HepG2 (cell line): ENCODE measurements at regions not wholly inside any gene's neighbourhood (a gene's known extent, or its start where the extent isn't known, plus 50 kb on each side); places are given as distances from the start of the nearest gene placed in this dataset.

Source experiments
- ATAC-seq: fragments of 200-7000 bp; cut with Tn5 transposase; 3 replicates; pipeline ENCODE4 v1.9.1; 2020; ENCODE audit warnings: mild to moderate bottlenecking, moderate library complexity
- BruUV-seq: library from RNA; stranded (reverse); fragments of 400-500 nt; replicated peaks from 2 replicates; lab custom pipeline; 2021; lab: Mats Ljungman, UMichigan
- CTCF ChIA-PET: fragments of 300-600 bp; formaldehyde crosslinking; extraction: SDS; loops from one replicate; lab custom pipeline; 2021; ENCODE audit warnings: low total read pairs, inconsistent platforms, low intra/inter-chr PET ratio; lab: Yijun Ruan, JAX
- POLR2A ChIA-PET: fragments of 350-600 bp; sonication (Branson Sonifier 250); formaldehyde crosslinking; loops from one replicate; lab custom pipeline; 2020; ENCODE audit warnings: antibody characterized with exemption, inconsistent platforms; lab: Yijun Ruan, JAX
- DNase-seq: peaks from one replicate; pipeline ENCODE4 v3.0.0-alpha.2; 2015; ENCODE audit warnings: low spot score
- FAIRE-seq: peaks from 3 replicates; lab custom pipeline; 2011; peaks lifted over from hg19 to GRCh38; lab: Jason Lieb, UNC
- H2AFZ ChIP-seq: one replicate; pipeline ENCODE4 v1.6.1; 2011; ENCODE audit warnings: low read length, inconsistent platforms
- H3K27ac ChIP-seq: fragments of 300-600 bp; 3 replicates; pipeline ENCODE4 v1.8.0; 2011; ENCODE audit warnings: mixed run types, mild to moderate bottlenecking, mixed read lengths, low read length, inconsistent platforms; ENCODE audit not compliant: insufficient read depth; ENCODE audit errors: extremely low read length
- H3K27me3 ChIP-seq, 2 experiments: fragments of 200-600 bp in 1 of 2; 2 replicates in 1 of 2; 3 replicates in 1 of 2; pipeline versions ENCODE4 v1.6.0 to v1.8.0; 2011; ENCODE audit warnings: low read length in 2 of 2, mild to moderate bottlenecking in 2 of 2, moderate library complexity in 2 of 2, inconsistent platforms in 1 of 2; ENCODE audit not compliant: insufficient read depth in 2 of 2, control insufficient read depth in 1 of 2
- H3K36me3 ChIP-seq, 2 experiments: fragments of 200-600 bp in 1 of 2; replicated peaks in 1 of 2; 2 replicates in 1 of 2; 3 replicates in 1 of 2; pipeline versions ENCODE4 v1.5.1 to v1.8.0; 2011; ENCODE audit warnings: low read length in 2 of 2, inconsistent platforms in 1 of 2; ENCODE audit not compliant: insufficient read depth in 2 of 2, control insufficient read depth in 1 of 2
- H3K4me1 ChIP-seq: 2 replicates; pipeline ENCODE4 v1.5.1; 2012; ENCODE audit warnings: low read length, inconsistent platforms; ENCODE audit not compliant: insufficient read depth
- H3K4me2 ChIP-seq: 2 replicates; pipeline ENCODE4 v1.6.0; 2011; ENCODE audit warnings: low read depth, low read length, inconsistent platforms
- H3K4me3 ChIP-seq, 3 experiments: fragments of 200-600 bp in 1 of 3; sonication (generic), shearing (Covaris generic) in 1 of 3; replicated peaks in 1 of 3; 2 replicates each; pipeline ENCODE4 v1.5.1; 2011 to 2016; ENCODE audit warnings: low read length in 3 of 3, inconsistent platforms in 2 of 3, low read depth in 2 of 3, mild to moderate bottlenecking in 2 of 3, control low read depth in 1 of 3, mixed read lengths in 1 of 3; ENCODE audit not compliant: insufficient read depth in 1 of 3
- H3K79me2 ChIP-seq: one replicate; pipeline ENCODE4 v1.6.1; 2011; ENCODE audit warnings: low read length, inconsistent platforms; ENCODE audit not compliant: insufficient read depth
- H3K9ac ChIP-seq: 2 replicates; pipeline ENCODE4 v1.6.0; 2011; ENCODE audit warnings: mild to moderate bottlenecking, low read depth, low read length, inconsistent platforms; ENCODE audit not compliant: insufficient read depth
- H3K9me3 ChIP-seq: 2 replicates; pipeline ENCODE4 v1.5.1; 2012; ENCODE audit warnings: mild to moderate bottlenecking, low read length
- H4K20me1 ChIP-seq: 2 replicates; pipeline ENCODE4 v1.6.0; 2011; ENCODE audit warnings: inconsistent platforms, mild to moderate bottlenecking, low read length, moderate library complexity; ENCODE audit not compliant: insufficient read depth
- ARID2 ChIP-seq: sonication (generic); formaldehyde crosslinking; IDR thresholded peaks from 2 replicates; pipeline ENCODE4 v1.8.1; 2022; ENCODE audit warnings: mild to moderate bottlenecking, missing genetic modification reagents, borderline replicate concordance
- CSRNP1 ChIP-seq: sonication (generic); formaldehyde crosslinking; IDR thresholded peaks from 2 replicates; pipeline ENCODE4 v1.8.1; 2023; ENCODE audit warnings: mild to moderate bottlenecking, missing genetic modification reagents
- HNRNPLL ChIP-seq: fragments of 200-400 bp; formaldehyde crosslinking; IDR thresholded peaks from 2 replicates; pipeline ENCODE4 v1.6.1; 2017; ENCODE audit warnings: mild to moderate bottlenecking, low read depth, low read length; ENCODE audit not compliant: poor library complexity, severe bottlenecking
- MTF2 ChIP-seq: sonication (generic); formaldehyde crosslinking; IDR thresholded peaks from 2 replicates; pipeline ENCODE4 v1.5.0; 2020; ENCODE audit warnings: missing genetic modification reagents, borderline replicate concordance
- MXD1 ChIP-seq: sonication (generic); formaldehyde crosslinking; IDR thresholded peaks from 2 replicates; pipeline ENCODE4 v1.4.0; 2020; ENCODE audit warnings: mild to moderate bottlenecking, missing genetic modification reagents
- SMYD3 ChIP-seq: sonication (generic); formaldehyde crosslinking; IDR thresholded peaks from 2 replicates; pipeline ENCODE4 v1.8.1; 2023; ENCODE audit warnings: mild to moderate bottlenecking, missing genetic modification reagents
- SRY ChIP-seq: sonication (generic); formaldehyde crosslinking; IDR thresholded peaks from 2 replicates; pipeline ENCODE4 v1.8.0; 2022; ENCODE audit warnings: mild to moderate bottlenecking, missing genetic modification reagents
- ZNF20 ChIP-seq: sonication (generic); formaldehyde crosslinking; IDR thresholded peaks from 2 replicates; pipeline ENCODE4 v1.4.0; 2020; ENCODE audit warnings: mild to moderate bottlenecking, moderate library complexity, missing genetic modification reagents
- ZNF235 ChIP-seq: sonication (generic); formaldehyde crosslinking; IDR thresholded peaks from 2 replicates; pipeline ENCODE4 v1.8.1; 2023; ENCODE audit warnings: mild to moderate bottlenecking, missing genetic modification reagents, borderline replicate concordance
- ZNF274 ChIP-seq: sonication (generic); formaldehyde crosslinking; IDR thresholded peaks from 2 replicates; pipeline ENCODE4 v1.5.1; 2020; ENCODE audit warnings: mild to moderate bottlenecking, missing genetic modification reagents
- ZNF414 ChIP-seq: sonication (generic); formaldehyde crosslinking; IDR thresholded peaks from 2 replicates; pipeline ENCODE4 v1.5.0; 2020; ENCODE audit warnings: missing genetic modification reagents
- ZNF576 ChIP-seq: sonication (generic); formaldehyde crosslinking; IDR thresholded peaks from 2 replicates; pipeline ENCODE4 v1.4.0; 2020; ENCODE audit warnings: mild to moderate bottlenecking, missing genetic modification reagents
- ZNF772 ChIP-seq: sonication (generic); formaldehyde crosslinking; IDR thresholded peaks from 2 replicates; pipeline ENCODE4 v1.5.0; 2020; ENCODE audit warnings: mild to moderate bottlenecking, missing genetic modification reagents
- ZXDC ChIP-seq: sonication (generic); formaldehyde crosslinking; IDR thresholded peaks from 2 replicates; pipeline ENCODE4 v1.5.0; 2020; ENCODE audit warnings: mild to moderate bottlenecking, missing genetic modification reagents
- ZZZ3 ChIP-seq: sonication (generic); formaldehyde crosslinking; IDR thresholded peaks from 2 replicates; pipeline ENCODE4 v1.4.0; 2020; ENCODE audit warnings: missing genetic modification reagents, mild to moderate bottlenecking, borderline replicate concordance
- WGBS: methylation state at CpG from one replicate; pipeline ENCODE4 v1.1.6; 2017; ENCODE audit warnings: low lambda C conversion rate; 5-methylcytosine and 5-hydroxymethylcytosine counted together
- in situ Hi-C: cut with HindIII; loops from 2 replicates; pipeline ENCODE4 v1.10.0; 2017; ENCODE audit warnings: low pct_unique_long_range_greater_than_20kb; ENCODE audit not compliant: extremely low pct_ligation_motif_present
- intact Hi-C: fragments of 100-400 bp; cut with micrococcal nuclease; formaldehyde crosslinking; loops from one replicate; pipeline ENCODE4 v1.10.0; 2022; ENCODE audit not compliant: unreplicated experiment
- TF ChIP-seq, protein P1 (sequence below): sonication (generic); formaldehyde crosslinking; IDR thresholded peaks from 2 replicates; pipeline ENCODE4 v1.8.0; 2023; ENCODE audit warnings: mild to moderate bottlenecking, missing genetic modification reagents

DNA sequence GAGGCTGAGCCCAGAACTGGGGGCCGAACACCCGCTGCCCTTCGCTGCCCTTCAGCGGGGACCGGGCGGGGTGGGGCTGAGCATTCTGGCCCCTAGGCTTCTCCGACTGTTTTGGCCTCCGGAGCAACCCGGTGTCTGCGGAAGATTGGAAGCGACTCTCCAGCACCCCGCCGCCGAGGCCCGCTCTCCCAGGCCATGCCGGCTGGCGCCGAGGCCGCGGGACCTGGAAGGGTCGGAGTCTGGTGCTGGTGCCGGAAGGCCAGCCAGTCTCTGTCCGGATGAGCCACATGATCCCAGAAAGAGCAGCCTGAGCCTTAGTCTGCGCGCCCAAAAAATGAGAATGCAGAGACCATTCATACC is 272.0 kb downstream of the FOXD2 start:
- Histone ChIP-seq H4K20me1 (no peaks in the 10 kb centered on the region), H3K27ac (no peak overlapping the region), H3K4me2 (peak overlapping the region; percentile 78), H2AFZ (no peak overlapping the region), H3K79me2 (no peaks in the 10 kb centered on the region), H3K4me3 (peak overlapping the region; percentile 34 to 73 (median 43)), H3K9me3 (no peaks in the 10 kb centered on the region), H3K9ac (no peak overlapping the region), H3K27me3 (peaks cover 14 to 61% of the 10 kb centered on the region in 2 experiments), H3K4me1 (peaks cover 20% of the 10 kb centered on the region), H3K36me3 (no peaks in the 10 kb centered on the region)
- intact Hi-C loops, result loop anchor here (1.0 kb wide), 2 partner anchors 260 to 273 kb away; no protein-coding TSS in a partner anchor
- CTCF ChIA-PET, result interaction anchor here (0.7 to 2.5 kb wide), 4 partner anchors 17 to 273 kb away, joined by 3 to 34 read pairs (median 3); partner anchors contain the start of gene FOXD2
- 27% methylated on average over 3 of the region's 25 CpGs for WGBS
- ATAC-seq (peak; percentile 56), FAIRE-seq (no peak), DNase-seq (no peak)
- in situ Hi-C loops, result loop anchor here (5.0 to 25.0 kb wide), 3 partner anchors 183 to 523 kb away; partner anchors contain the start of gene PDZK1IP1
- POLR2A ChIA-PET, result interaction anchor here (1.1 kb wide), 1 partner anchor 272 kb away, joined by 4 read pairs; the partner anchor contains the start of gene FOXD2
- no TSS peak for BruUV-seq
- TF ChIP-seq ZXDC (CRISPR knock-in tag) (0 out of 2 replicates have a peak, but pooled peaks have one; percentile 43), ZNF772 (CRISPR knock-in tag) (0 out of 2 replicates have a peak, but pooled peaks have one; percentile 9), ZZZ3 (CRISPR knock-in tag) (no peak), SRY (CRISPR knock-in tag) (0 out of 2 replicates have a peak, but pooled peaks have one; percentile 51), MTF2 (CRISPR knock-in tag) (0 out of 2 replicates have a peak, but pooled peaks have one; percentile 83), MXD1 (CRISPR knock-in tag) (peak; percentile 16; the same call in 1 of the 2 replicates), ZNF274 (CRISPR knock-in tag) (no peak), CSRNP1 (CRISPR knock-in tag) (peak; percentile 35; the same call in 1 of the 2 replicates), ARID2 (CRISPR knock-in tag) (0 out of 2 replicates have a peak, but pooled peaks have one; percentile 61), ZNF20 (CRISPR knock-in tag) (0 out of 2 replicates have a peak, but pooled peaks have one; percentile 56), ZNF576 (0 out of 2 replicates have a peak, but pooled peaks have one; percentile 26), HNRNPLL (peak; percentile 6), SMYD3 (0 out of 2 replicates have a peak, but pooled peaks have one; percentile 23), ZNF235 (0 out of 2 replicates have a peak, but pooled peaks have one; percentile 43), ZNF414 (0 out of 2 replicates have a peak, but pooled peaks have one; percentile 36)
- TF ChIP-seq, protein P1, sequence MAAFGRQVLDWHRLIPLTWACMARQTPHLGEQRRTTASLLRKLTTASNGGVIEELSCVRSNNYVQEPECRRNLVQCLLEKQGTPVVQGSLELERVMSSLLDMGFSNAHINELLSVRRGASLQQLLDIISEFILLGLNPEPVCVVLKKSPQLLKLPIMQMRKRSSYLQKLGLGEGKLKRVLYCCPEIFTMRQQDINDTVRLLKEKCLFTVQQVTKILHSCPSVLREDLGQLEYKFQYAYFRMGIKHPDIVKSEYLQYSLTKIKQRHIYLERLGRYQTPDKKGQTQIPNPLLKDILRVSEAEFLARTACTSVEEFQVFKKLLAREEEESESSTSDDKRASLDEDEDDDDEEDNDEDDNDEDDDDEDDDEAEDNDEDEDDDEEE (CRISPR knock-in tag), result no peak
